Astrocyte (in vitro differentiated cells and primary cell): ENCODE measurements at regions not wholly inside any gene's neighbourhood (a gene's known extent, or its start where the extent isn't known, plus 50 kb on each side); places are given as distances from the start of the nearest gene placed in this dataset.

Source experiments
- EZH2 ChIP-seq: IDR thresholded peaks from 2 replicates; pipeline ENCODE4 v1.6.1; 2012; ENCODE audit warnings: mild to moderate bottlenecking, low read length, inconsistent platforms; ENCODE audit not compliant: insufficient read depth
- TF ChIP-seq, protein P1 (sequence below): IDR thresholded peaks from 2 replicates; pipeline ENCODE4 v1.5.1; 2011; ENCODE audit warnings: low read depth, mild to moderate bottlenecking, inconsistent platforms, low read length, moderate library complexity; ENCODE audit not compliant: insufficient read depth

DNA sequence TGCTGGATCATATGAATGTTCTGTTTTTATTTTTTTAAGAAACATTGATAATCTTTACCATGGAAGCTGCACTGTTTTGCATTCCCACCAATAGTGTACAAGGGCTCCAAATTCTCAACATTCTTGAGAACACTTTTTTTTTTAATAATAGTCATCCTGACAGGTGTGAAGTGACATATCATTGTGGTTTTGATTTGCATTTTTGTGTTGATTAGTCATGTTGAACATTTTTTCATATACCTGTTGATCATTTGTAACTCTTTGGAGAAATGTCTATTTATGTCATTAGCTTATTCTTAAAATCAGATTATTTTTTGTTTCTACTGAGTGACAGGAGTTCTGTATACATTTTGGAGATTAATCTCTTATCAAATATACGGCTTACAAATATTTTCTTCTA lies 408.5 kb downstream of the GLUD2 start:
- TF ChIP-seq, protein P1, sequence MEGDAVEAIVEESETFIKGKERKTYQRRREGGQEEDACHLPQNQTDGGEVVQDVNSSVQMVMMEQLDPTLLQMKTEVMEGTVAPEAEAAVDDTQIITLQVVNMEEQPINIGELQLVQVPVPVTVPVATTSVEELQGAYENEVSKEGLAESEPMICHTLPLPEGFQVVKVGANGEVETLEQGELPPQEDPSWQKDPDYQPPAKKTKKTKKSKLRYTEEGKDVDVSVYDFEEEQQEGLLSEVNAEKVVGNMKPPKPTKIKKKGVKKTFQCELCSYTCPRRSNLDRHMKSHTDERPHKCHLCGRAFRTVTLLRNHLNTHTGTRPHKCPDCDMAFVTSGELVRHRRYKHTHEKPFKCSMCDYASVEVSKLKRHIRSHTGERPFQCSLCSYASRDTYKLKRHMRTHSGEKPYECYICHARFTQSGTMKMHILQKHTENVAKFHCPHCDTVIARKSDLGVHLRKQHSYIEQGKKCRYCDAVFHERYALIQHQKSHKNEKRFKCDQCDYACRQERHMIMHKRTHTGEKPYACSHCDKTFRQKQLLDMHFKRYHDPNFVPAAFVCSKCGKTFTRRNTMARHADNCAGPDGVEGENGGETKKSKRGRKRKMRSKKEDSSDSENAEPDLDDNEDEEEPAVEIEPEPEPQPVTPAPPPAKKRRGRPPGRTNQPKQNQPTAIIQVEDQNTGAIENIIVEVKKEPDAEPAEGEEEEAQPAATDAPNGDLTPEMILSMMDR, result no peak
- TF ChIP-seq EZH2, result no peak
